ENCODE measurements at regions not wholly inside any gene's neighbourhood (a gene's known extent, or its start where the extent isn't known, plus 50 kb on each side); places are given as distances from the start of the nearest gene placed in this dataset.
"Not testable (repeated sequence)": the region's sequence is repeated elsewhere in the genome, so short reads cannot be mapped to it uniquely, and the experiment has no call there.

DNA sequence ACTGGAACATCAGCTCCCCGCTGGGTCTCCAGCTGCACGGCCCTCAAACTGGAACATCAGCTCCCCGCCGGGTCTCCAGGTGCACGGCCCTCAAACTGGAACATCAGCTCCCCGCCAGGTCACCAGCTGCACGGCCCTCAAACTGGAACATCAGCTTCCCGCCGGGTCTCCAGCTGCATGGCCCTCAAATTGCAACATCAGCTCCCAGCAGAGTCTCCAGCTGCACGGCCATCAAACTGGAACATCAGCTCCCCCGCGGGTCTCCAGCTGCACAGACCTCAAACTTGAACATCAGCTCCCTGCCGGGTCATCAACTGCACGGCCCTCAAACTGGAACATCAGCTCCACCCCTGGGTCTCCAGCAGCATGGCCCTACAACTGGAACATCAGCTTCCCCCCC lies 95.8 kb upstream of the LPCAT1 start:
- Mint-ChIP-seq H3K27me3 (ENCODE audit: low read depth in 3 of 3) (peaks cover 58 to 69% (median 59%) of the 10 kb centered on the region in 3 donors), H3K9me3 (peaks cover 8 to 41% (median 33%) of the 10 kb centered on the region in 7 donors), H3K4me1 (peaks cover 31% of the 10 kb centered on the region), H3K36me3 (peaks cover 56 to 92% of the 10 kb centered on the region in 2 donors), H3K4me3 (peak overlapping the region in 1 of 2 donors; percentile 36)
- H3K9ac ChIP-seq (ENCODE audit: insufficient read depth, low read length, poor library complexity, severe bottlenecking); H3K36me3 ChIP-seq (replicated peaks in 1 of 2; ENCODE audit: control insufficient read depth in 1 of 2, insufficient read depth in 2 of 2, low read length in 2 of 2); H3K79me2 ChIP-seq (ENCODE audit: insufficient read depth, low read length); H2AFZ ChIP-seq (ENCODE audit: insufficient read depth, low read depth, low read length, poor library complexity, severe bottlenecking); intact Hi-C loops (cut with micrococcal nuclease); H3K9me3 ChIP-seq (replicated peaks in 1 of 2; ENCODE audit: control insufficient read depth in 1 of 2, insufficient read depth in 1 of 2, low read length in 2 of 2); H3K27ac Mint-ChIP-seq; H3K27me3 ChIP-seq (ENCODE audit: control insufficient read depth in 2 of 2, insufficient read depth in 2 of 2, low read length in 2 of 2); H4K20me1 ChIP-seq (ENCODE audit: insufficient read depth, low read length); H3K27ac ChIP-seq (ENCODE audit: low read depth in 1 of 2, low read length in 2 of 2); H3K4me2 ChIP-seq (replicated peaks; ENCODE audit: extremely low read depth, low read length, poor library complexity, severe bottlenecking); H3K4me3 ChIP-seq (replicated peaks in 1 of 3; ENCODE audit: low read depth in 2 of 3, low read length in 3 of 3); DNase-seq: not testable (repeated sequence)
- H3K4me1 ChIP-seq (ENCODE audit: control insufficient read depth in 1 of 2, insufficient read depth in 2 of 2, low read length in 2 of 2): peaks cover 0 to 11% of the 10 kb centered on the region in 2 donors
- 43% methylated on average over 14 of the region's 14 CpGs for WGBS (ENCODE audit: insufficient coverage)

DNA sequence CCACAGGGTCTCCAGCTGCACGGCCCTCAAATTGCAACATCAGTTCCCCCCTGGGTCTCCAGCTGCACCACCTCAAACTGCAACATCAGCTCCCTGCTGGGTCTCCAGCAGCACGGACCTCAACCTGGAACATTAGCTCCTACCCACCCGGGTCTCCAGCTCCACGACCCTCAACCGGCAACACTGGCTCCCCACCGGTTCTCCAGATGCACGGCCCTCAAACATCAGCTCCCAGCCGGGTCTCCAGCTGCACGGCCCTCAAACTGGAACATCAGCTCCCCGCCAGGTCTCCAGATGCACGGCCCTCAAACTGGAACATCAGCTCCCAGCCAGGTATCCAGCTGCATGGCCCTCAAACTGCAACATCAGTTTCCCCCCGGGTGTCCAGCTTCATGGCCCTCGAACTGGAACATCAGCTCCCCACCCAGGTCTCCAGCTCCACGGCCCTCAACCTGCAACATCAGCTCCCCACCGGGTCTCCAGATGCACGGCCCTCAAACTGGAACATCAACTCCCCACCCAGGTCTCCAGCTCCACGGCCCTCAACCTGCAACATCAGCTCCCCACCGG lies 94.6 kb upstream of the LPCAT1 start:
- H3K4me2 ChIP-seq (replicated peaks; ENCODE audit: extremely low read depth, low read length, poor library complexity, severe bottlenecking); H3K27ac Mint-ChIP-seq; H2AFZ ChIP-seq (ENCODE audit: insufficient read depth, low read depth, low read length, poor library complexity, severe bottlenecking); H4K20me1 ChIP-seq (ENCODE audit: insufficient read depth, low read length); DNase-seq; H3K79me2 ChIP-seq (ENCODE audit: insufficient read depth, low read length); H3K9me3 ChIP-seq (replicated peaks in 1 of 2; ENCODE audit: control insufficient read depth in 1 of 2, insufficient read depth in 1 of 2, low read length in 2 of 2); intact Hi-C loops (cut with micrococcal nuclease); H3K4me3 ChIP-seq (replicated peaks in 1 of 3; ENCODE audit: low read depth in 2 of 3, low read length in 3 of 3); H3K36me3 ChIP-seq (replicated peaks in 1 of 2; ENCODE audit: control insufficient read depth in 1 of 2, insufficient read depth in 2 of 2, low read length in 2 of 2); H3K27ac ChIP-seq (ENCODE audit: low read depth in 1 of 2, low read length in 2 of 2); H3K9ac ChIP-seq (ENCODE audit: insufficient read depth, low read length, poor library complexity, severe bottlenecking); H3K27me3 ChIP-seq (ENCODE audit: control insufficient read depth in 2 of 2, insufficient read depth in 2 of 2, low read length in 2 of 2): not testable (repeated sequence)
- H3K9me3 Mint-ChIP-seq: peaks cover 5 to 36% (median 27%) of the 10 kb centered on the region in 7 donors
- H3K27me3 Mint-ChIP-seq (ENCODE audit: low read depth in 3 of 3): peaks cover 53 to 64% (median 56%) of the 10 kb centered on the region in 3 donors
- 71% methylated on average over 18 of the region's 18 CpGs for WGBS (ENCODE audit: insufficient coverage)
- H3K4me1 ChIP-seq (ENCODE audit: control insufficient read depth in 1 of 2, insufficient read depth in 2 of 2, low read length in 2 of 2): peaks cover 0 to 11% of the 10 kb centered on the region in 2 donors
- peak overlapping the region in 1 of 2 donors; percentile 36 for H3K4me3 Mint-ChIP-seq
- peaks cover 53 to 85% of the 10 kb centered on the region in 2 donors for H3K36me3 Mint-ChIP-seq
- peaks cover 31% of the 10 kb centered on the region for H3K4me1 Mint-ChIP-seq

DNA sequence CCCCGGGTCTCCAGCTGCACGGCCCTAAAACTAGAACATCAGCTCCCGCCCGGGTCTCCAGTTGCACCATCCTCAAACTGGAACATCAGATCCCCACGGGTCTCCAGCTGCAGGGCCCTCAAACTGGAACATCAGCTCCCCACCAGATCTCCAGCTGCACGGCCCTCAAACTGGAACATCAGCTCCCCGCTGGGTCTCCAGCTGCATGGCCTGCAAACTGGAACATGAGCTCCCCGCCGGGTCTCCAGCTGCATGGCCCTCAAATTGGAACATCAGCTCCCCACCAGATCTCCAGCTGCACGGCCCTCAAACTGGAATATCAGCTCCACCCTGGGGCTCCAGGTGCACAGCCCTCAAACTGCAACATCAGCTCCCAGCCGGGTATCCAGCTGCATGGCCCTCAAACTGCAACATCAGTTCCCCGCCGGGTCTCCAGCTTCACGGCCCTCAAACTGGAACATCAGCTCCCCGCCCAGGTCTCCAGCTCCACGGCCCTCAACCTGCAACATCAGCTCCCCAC lies 93.5 kb upstream of the LPCAT1 start:
- WGBS (ENCODE audit: insufficient coverage): 89% methylated on average over 16 of the region's 16 CpGs
- H3K4me2 ChIP-seq (replicated peaks; ENCODE audit: extremely low read depth, low read length, poor library complexity, severe bottlenecking); H3K36me3 ChIP-seq (replicated peaks in 1 of 2; ENCODE audit: control insufficient read depth in 1 of 2, insufficient read depth in 2 of 2, low read length in 2 of 2); H3K9me3 ChIP-seq (replicated peaks in 1 of 2; ENCODE audit: control insufficient read depth in 1 of 2, insufficient read depth in 1 of 2, low read length in 2 of 2); H4K20me1 ChIP-seq (ENCODE audit: insufficient read depth, low read length); H3K4me3 ChIP-seq (replicated peaks in 1 of 3; ENCODE audit: low read depth in 2 of 3, low read length in 3 of 3); intact Hi-C loops (cut with micrococcal nuclease); H2AFZ ChIP-seq (ENCODE audit: insufficient read depth, low read depth, low read length, poor library complexity, severe bottlenecking); H3K79me2 ChIP-seq (ENCODE audit: insufficient read depth, low read length); H3K27me3 ChIP-seq (ENCODE audit: control insufficient read depth in 2 of 2, insufficient read depth in 2 of 2, low read length in 2 of 2); H3K9ac ChIP-seq (ENCODE audit: insufficient read depth, low read length, poor library complexity, severe bottlenecking); H3K27ac ChIP-seq (ENCODE audit: low read depth in 1 of 2, low read length in 2 of 2); H3K27ac Mint-ChIP-seq; DNase-seq: not testable (repeated sequence)
- H3K36me3 Mint-ChIP-seq: peaks cover 53 to 86% of the 10 kb centered on the region in 2 donors
- peak overlapping the region in 1 of 2 donors; percentile 36 for H3K4me3 Mint-ChIP-seq
- peaks cover 0 to 11% of the 10 kb centered on the region in 2 donors for H3K4me1 ChIP-seq (ENCODE audit: control insufficient read depth in 1 of 2, insufficient read depth in 2 of 2, low read length in 2 of 2)
- H3K9me3 Mint-ChIP-seq: peaks cover 7 to 27% (median 17%) of the 10 kb centered on the region in 7 donors
- H3K4me1 Mint-ChIP-seq: peaks cover 31% of the 10 kb centered on the region
- peaks cover 57 to 64% (median 60%) of the 10 kb centered on the region in 3 donors for H3K27me3 Mint-ChIP-seq (ENCODE audit: low read depth in 3 of 3)

DNA sequence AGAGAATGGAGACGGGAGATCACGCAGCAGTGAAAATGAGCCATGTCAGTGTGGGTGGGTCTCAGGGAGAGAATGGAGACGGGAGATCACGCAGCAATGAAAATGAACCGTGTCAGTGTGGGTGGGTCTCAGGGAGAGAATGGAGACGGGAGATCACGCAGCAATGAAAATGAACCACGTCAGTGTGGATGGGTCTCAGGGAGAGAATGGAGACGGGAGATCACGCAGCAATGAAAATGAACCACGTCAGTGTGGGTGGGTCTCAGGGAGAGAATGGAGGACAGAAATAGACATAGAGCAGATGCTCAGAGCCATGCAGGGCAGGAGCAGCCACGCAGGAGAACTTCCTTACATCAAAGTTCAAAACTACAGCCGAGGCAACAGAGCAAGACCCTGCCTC lies 89.8 kb upstream of the LPCAT1 start:
- peak overlapping the region in 1 of 2 donors; percentile 49 for H3K4me3 Mint-ChIP-seq
- peaks cover 8 to 12% of the 10 kb centered on the region in 2 donors for H3K27me3 ChIP-seq (ENCODE audit: control insufficient read depth in 2 of 2, insufficient read depth in 2 of 2, low read length in 2 of 2)
- H3K36me3 Mint-ChIP-seq: peaks cover 33 to 60% of the 10 kb centered on the region in 2 donors
- DNase-seq; H3K27ac Mint-ChIP-seq; intact Hi-C loops (cut with micrococcal nuclease); H3K36me3 ChIP-seq (replicated peaks in 1 of 2; ENCODE audit: control insufficient read depth in 1 of 2, insufficient read depth in 2 of 2, low read length in 2 of 2); H2AFZ ChIP-seq (ENCODE audit: insufficient read depth, low read depth, low read length, poor library complexity, severe bottlenecking); H3K4me1 ChIP-seq (ENCODE audit: control insufficient read depth in 1 of 2, insufficient read depth in 2 of 2, low read length in 2 of 2); H3K4me3 ChIP-seq (replicated peaks in 1 of 3; ENCODE audit: low read depth in 2 of 3, low read length in 3 of 3); H3K9me3 ChIP-seq (replicated peaks in 1 of 2; ENCODE audit: control insufficient read depth in 1 of 2, insufficient read depth in 1 of 2, low read length in 2 of 2); H3K9ac ChIP-seq (ENCODE audit: insufficient read depth, low read length, poor library complexity, severe bottlenecking); H3K27ac ChIP-seq (ENCODE audit: low read depth in 1 of 2, low read length in 2 of 2); H4K20me1 ChIP-seq (ENCODE audit: insufficient read depth, low read length); H3K4me2 ChIP-seq (replicated peaks; ENCODE audit: extremely low read depth, low read length, poor library complexity, severe bottlenecking); H3K79me2 ChIP-seq (ENCODE audit: insufficient read depth, low read length): not testable (repeated sequence)
- peaks cover 22% of the 10 kb centered on the region for H3K4me1 Mint-ChIP-seq
- H3K9me3 Mint-ChIP-seq: peaks cover 0 to 10% (median 2%) of the 10 kb centered on the region in 7 donors
- 92% methylated on average over 8 of the region's 13 CpGs for WGBS (ENCODE audit: insufficient coverage)
- peaks cover 60 to 73% (median 64%) of the 10 kb centered on the region in 3 donors for H3K27me3 Mint-ChIP-seq (ENCODE audit: low read depth in 3 of 3)

Data from CD14-positive monocyte (primary cell).